ENCODE measurements at regions not wholly inside any gene's neighbourhood (a gene's known extent, or its start where the extent isn't known, plus 50 kb on each side); places are given as distances from the start of the nearest gene placed in this dataset.

DNA sequence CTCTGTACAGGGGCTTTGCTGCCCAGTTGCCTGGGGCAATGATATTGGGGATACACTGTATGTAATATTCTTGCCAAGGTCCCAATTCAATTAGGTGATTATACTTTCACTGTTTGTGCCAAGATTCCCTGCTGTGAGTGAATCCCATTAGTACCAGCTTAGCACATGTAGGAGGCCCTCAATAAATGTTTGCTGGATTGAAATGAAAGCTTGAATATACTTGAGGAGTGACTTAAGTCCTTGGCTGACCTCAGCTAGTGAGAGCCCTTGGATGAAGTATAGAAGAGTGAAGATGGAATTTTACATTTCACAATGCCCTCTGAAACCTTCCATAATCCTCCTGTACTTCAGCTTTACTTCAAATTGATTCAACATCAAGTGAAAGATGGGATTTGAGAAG lies 102.9 kb downstream of the GATA6 start:
- no peak for DNase-seq (ENCODE audit: low spot score)
- intact Hi-C loops (cut with DNase I), result no loop called here

DNA sequence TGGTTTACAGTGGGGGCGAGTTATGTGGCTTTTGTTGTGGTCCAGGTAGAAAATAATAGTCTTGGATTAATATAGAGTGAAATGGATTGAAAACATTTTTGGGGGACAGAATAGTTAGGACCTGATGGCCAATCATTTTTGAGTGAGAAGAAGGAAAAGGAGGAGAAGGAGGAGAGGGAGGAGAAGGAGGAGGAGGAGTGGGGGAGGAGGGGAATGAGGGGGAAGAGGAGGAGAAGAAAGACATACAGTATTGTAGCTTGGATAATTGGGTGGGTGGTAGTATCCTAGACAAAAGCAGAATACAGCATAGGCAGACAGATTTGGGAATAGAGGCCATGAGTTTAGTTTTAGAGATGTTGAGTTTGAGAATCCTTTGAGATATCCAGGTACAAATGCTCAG lies 101.6 kb downstream of the GATA6 start:
- no peak for DNase-seq (ENCODE audit: low spot score)
- intact Hi-C loops (cut with DNase I), result no loop called here

GRCh38 chr18:22268641-22269128 lies 99.3 kb downstream of the GATA6 start:
- intact Hi-C loops (cut with DNase I), result no loop called here
- DNase-seq (ENCODE audit: low spot score), result no peak

GRCh38 chr18:22267697-22268096 lies 98.3 kb downstream of the GATA6 start:
- DNase-seq (ENCODE audit: low spot score), result no peak

DNA sequence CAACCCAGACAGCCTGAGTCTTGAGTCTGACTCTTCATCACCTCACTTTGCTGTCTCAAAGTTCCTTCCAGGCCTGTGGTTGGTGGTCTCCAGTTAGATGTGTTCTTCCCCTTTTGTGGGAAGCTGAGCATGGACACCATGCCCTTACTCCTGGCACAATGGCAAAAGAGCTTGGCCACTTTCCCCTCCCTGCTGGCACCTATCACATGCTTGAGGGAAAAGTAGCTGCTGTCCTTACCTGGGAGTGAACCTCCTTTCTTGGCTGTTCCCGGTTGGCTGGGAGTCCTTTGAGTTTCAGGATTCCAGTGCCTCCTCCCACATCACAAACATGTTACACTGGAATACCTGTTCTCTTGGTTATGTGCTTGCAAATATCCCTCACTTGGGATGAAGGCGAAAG lies 97.8 kb downstream of the GATA6 start:
- intact Hi-C loops (cut with DNase I), result no loop called here

More at GRCh38 chr18:22267697-22268096, 98.3 kb downstream of the GATA6 start:
- intact Hi-C loops (cut with DNase I), result no loop called here

GRCh38 chr18:22265838-22266237 lies 96.4 kb downstream of the GATA6 start:
- intact Hi-C loops (cut with DNase I), result loop anchor here in 1 of 2 donors (1.0 kb wide), 1 partner anchor 23 kb away; no protein-coding TSS in a partner anchor
- no peak for DNase-seq (ENCODE audit: low spot score)

More for the DNA sequence above, 97.8 kb downstream of the GATA6 start:
- DNase-seq (ENCODE audit: low spot score), result no peak

GRCh38 chr18:22260208-22260820 lies 90.9 kb downstream of the GATA6 start:
- DNase-seq (ENCODE audit: low spot score), result no peak
- intact Hi-C loops (cut with DNase I), result no loop called here

- no peak for DNase-seq (ENCODE audit: low spot score)
- intact Hi-C loops (cut with DNase I), result no loop called here
Observed at GRCh38 chr18:22257022-22257543, 87.7 kb downstream of the GATA6 start.

GRCh38 chr18:22254088-22254487 lies 84.7 kb downstream of the GATA6 start:
- intact Hi-C loops (cut with DNase I), result no loop called here
- DNase-seq (ENCODE audit: low spot score), result no peak

DNA sequence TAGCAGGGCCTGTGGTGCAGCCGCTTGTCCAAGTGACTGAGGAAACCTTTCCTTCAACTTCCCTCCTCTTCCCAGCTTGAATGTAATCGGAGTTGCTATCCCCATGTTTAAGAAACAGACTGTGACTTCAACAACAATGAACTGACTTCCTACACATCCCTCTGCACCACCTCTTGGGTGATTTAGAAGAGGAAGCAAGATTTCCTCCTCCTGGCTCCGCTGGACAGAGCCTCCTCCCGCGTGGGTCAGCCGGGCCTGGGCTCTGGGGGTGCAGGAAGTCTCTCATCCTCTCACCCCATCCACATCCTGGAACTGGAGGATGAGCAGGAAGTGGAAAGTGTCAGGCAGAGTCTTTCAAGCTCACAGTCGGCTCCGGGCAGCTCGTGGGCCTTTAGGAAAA lies 84.3 kb downstream of the GATA6 start:
- intact Hi-C loops (cut with DNase I), result no loop called here
- no peak for DNase-seq (ENCODE audit: low spot score)

DNA sequence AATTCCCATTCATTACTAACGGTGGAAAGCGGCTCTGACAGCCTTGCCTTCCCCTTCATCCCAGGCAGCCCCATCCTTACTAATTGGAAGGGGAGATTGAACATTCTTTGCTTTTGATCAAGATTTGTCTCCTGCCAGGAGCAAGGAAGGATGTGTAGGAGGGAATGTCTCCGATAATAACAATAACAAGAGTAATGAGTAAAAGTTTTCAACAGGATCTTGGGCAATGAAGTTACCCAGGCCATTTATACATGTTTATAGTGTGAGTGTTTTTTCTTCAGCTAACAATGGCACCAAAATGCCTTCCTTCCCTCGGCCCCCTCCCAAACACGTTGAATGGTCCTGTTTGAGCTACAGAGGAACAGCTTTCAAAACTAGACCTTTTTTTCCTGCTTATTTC lies 83.8 kb downstream of the GATA6 start:
- intact Hi-C loops (cut with DNase I), result no loop called here
- no peak for DNase-seq (ENCODE audit: low spot score)
